ENCODE measurements at regions not wholly inside any gene's neighbourhood (a gene's known extent, or its start where the extent isn't known, plus 50 kb on each side); places are given as distances from the start of the nearest gene placed in this dataset.

- TF ChIP-seq, protein P1, sequence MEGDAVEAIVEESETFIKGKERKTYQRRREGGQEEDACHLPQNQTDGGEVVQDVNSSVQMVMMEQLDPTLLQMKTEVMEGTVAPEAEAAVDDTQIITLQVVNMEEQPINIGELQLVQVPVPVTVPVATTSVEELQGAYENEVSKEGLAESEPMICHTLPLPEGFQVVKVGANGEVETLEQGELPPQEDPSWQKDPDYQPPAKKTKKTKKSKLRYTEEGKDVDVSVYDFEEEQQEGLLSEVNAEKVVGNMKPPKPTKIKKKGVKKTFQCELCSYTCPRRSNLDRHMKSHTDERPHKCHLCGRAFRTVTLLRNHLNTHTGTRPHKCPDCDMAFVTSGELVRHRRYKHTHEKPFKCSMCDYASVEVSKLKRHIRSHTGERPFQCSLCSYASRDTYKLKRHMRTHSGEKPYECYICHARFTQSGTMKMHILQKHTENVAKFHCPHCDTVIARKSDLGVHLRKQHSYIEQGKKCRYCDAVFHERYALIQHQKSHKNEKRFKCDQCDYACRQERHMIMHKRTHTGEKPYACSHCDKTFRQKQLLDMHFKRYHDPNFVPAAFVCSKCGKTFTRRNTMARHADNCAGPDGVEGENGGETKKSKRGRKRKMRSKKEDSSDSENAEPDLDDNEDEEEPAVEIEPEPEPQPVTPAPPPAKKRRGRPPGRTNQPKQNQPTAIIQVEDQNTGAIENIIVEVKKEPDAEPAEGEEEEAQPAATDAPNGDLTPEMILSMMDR (IDR thresholded peaks at IDR 0.05) = no peak
- no peak for TF ChIP-seq POLR2A (IDR thresholded peaks at IDR 0.05)
These were observed 68.3 kb upstream of the SPAG17 start for GRCh38 chr1:118253053-118253915.

Measured in esophagus squamous epithelium (tissue), 4 donors.